IMR-90 (cell line): ENCODE measurements at regions not wholly inside any gene's neighbourhood (a gene's known extent, or its start where the extent isn't known, plus 50 kb on each side); places are given as distances from the start of the nearest gene placed in this dataset.

Experiments used
- MAFK ChIP-seq: IDR thresholded peaks from 2 replicates; pipeline ENCODE4 v1.6.1; 2012; ENCODE audit warnings: low read depth, low read length, improper control_type of control experiment
- TF ChIP-seq, protein P1 (sequence below): conservative IDR thresholded peaks from 2 replicates; pipeline ENCODE4 v1.5.1; 2012; ENCODE audit warnings: mild to moderate bottlenecking, low read depth, low read length, improper control_type of control experiment

DNA sequence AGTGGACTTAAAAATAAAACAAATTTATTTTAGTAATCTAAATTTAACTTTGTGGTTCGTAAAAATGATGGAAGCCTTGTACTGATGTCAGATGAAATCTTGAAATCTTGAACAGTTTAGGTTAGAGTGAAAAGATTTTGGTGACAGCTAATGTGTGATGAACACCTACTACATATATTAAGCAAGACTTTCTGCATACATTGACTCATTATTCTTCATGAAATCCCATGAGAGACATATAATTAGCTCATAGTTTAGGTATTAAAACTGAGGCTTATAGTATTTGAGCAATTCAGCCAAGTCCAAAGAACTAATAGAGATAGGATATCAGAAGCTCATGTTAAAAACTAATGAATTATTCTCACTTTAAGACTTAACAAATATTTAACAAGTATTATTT is 66.9 kb upstream of the PCDH7 start:
- TF ChIP-seq, protein P1, sequence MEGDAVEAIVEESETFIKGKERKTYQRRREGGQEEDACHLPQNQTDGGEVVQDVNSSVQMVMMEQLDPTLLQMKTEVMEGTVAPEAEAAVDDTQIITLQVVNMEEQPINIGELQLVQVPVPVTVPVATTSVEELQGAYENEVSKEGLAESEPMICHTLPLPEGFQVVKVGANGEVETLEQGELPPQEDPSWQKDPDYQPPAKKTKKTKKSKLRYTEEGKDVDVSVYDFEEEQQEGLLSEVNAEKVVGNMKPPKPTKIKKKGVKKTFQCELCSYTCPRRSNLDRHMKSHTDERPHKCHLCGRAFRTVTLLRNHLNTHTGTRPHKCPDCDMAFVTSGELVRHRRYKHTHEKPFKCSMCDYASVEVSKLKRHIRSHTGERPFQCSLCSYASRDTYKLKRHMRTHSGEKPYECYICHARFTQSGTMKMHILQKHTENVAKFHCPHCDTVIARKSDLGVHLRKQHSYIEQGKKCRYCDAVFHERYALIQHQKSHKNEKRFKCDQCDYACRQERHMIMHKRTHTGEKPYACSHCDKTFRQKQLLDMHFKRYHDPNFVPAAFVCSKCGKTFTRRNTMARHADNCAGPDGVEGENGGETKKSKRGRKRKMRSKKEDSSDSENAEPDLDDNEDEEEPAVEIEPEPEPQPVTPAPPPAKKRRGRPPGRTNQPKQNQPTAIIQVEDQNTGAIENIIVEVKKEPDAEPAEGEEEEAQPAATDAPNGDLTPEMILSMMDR: no peak
- TF ChIP-seq MAFK: no peak
